ENCODE measurements at regions not wholly inside any gene's neighbourhood (a gene's known extent, or its start where the extent isn't known, plus 50 kb on each side); places are given as distances from the start of the nearest gene placed in this dataset.
"Not testable (repeated sequence)": the region's sequence is repeated elsewhere in the genome, so short reads cannot be mapped to it uniquely, and the experiment has no call there.

- DNase-seq (ENCODE audit: low spot score) (no peak), FAIRE-seq (no peak)
Observed at GRCh38 chr5:63217422-63217821, 638.8 kb downstream of the LRRC70 start.

DNA sequence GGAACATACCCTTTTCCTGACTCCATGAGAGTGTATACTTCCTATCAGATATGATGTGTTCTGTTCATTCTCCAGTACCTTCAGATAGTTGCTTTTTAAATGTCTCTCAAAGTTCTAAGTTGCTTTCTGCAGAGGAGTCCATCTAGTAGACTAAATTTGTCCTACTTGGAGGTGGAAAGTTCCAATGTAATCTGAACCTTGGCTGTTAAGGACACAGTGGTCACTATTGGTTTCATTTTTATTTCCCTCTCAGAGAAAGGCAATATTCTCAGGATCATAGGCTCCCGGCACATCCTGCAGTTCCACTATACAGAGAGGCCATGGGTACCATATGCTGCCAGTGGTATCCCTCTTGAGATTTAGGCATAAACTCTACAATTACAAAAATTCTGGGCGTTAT is 634.6 kb downstream of the LRRC70 start:
- FAIRE-seq (no peak), DNase-seq (ENCODE audit: low spot score) (no peak)

DNA sequence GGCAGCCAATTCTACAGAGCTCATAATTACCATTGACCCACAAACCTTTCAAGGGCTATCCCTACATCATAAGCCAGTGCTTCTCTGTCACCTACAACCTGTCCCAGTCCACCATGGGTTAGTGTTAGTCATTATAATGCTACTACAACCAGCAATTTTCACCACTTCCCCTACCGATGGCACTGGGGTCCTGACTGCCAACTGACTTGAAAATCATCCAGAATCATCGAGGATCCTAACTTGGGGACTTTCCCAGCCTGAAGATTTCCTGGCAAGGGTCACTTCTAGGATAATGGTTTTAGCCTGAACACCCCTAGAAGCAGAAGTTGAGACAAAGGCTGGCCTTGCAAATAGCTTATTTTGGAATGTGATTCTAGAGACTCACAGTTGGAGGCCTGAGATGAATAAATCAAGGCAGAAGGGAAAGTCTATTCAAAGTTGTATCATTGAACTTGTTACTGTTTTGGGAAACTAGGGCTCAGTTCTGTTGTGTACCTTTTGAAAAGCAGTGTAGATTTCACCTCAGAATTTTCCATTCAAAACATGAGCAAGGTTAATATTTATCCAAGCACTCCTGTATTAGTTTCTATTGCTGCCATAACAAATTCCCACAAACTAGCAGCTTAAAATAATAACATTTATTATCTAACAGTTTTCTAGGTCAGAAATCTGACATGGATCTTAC is 633.0 kb downstream of the LRRC70 start:
- FAIRE-seq (no peak), DNase-seq (ENCODE audit: low spot score) (no peak)

DNA sequence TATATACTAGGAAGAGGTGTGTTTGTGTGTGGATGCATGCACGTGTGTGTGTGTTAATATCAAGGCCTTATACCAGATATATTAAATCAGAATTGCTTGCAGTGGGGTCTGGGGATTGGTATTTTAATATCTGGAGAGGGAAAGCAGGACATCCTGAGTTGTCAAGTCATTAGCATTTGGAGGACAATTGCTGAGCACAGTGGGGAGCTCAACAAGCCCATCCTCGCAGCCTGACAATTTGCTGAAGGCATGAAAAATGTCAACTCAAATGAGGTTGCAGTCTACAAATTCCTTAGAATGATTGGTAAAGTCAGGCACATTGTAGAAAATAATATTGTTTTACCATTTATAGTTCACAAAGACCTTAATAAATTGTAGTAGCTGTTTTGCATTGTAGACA is 627.4 kb downstream of the LRRC70 start:
- FAIRE-seq (no peak), DNase-seq (ENCODE audit: low spot score) (no peak)

GRCh38 chr5:63201738-63202137 is 623.1 kb downstream of the LRRC70 start:
- no peak for DNase-seq (ENCODE audit: low spot score)
- no peak for FAIRE-seq

GRCh38 chr5:63194126-63194525 is 615.5 kb downstream of the LRRC70 start:
- FAIRE-seq (no peak), DNase-seq (ENCODE audit: low spot score) (no peak)

DNA sequence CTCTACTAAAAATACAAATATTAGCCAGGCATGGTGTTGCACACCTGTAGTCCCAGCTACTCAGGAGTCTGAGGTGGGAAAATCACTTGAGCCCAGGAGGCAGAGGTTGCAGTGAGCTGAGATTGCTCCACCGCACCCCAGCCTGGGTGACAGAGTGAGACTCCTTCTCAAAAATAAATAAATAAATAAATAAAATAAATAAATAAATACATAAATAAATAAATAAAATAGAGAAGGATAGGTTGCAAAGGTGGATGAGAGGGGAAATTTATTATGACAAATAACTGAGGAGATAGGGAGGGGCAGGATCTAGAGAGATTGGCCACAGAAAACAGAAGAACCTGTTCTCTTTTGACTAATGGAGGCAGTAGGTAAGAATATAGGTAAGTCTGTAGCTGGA is 601.6 kb downstream of the LRRC70 start:
- not testable (repeated sequence) for DNase-seq (ENCODE audit: low spot score); FAIRE-seq

DNA sequence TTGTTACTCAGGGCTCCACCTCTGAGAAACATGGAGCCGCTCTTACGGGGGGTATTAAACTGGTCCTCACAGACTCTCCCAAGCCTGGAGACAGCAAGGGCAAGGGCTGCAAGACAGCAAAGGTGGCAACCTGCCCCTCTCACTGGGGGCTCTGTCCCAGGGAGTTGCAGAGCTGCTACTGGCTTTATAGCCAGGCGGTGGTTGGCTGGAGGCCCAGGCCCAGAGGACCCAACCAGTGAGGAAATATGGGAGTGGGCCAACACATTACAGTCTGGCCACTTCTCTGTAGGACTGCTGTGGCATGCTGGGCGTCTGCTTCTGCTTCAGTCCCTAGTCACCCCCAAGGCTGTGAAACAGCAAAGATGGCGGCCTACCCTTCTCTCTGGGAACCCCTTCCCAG is 597.2 kb downstream of the LRRC70 start:
- no peak for FAIRE-seq
- DNase-seq (ENCODE audit: low spot score): no peak

DNA sequence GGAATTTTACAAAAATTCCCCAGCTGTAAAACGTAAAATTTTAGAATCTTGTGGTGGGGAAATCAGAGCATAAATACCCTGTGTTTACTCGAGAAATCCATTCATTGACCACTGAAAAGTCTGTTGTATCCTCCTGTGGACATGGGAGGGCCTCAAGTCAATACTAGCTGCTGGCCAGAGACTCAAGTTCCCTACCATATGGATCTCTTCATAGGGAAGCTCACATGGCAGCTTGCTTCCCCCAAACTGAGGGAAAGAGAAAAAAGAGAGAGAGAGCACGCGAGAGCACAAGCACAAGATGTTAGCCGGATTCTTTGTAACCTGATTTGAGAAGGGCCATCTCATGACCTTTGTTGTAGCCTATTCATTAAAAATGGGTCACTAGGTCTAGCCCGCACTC is 591.9 kb downstream of the LRRC70 start:
- DNase-seq (ENCODE audit: low spot score) (no peak), FAIRE-seq (no peak)

DNA sequence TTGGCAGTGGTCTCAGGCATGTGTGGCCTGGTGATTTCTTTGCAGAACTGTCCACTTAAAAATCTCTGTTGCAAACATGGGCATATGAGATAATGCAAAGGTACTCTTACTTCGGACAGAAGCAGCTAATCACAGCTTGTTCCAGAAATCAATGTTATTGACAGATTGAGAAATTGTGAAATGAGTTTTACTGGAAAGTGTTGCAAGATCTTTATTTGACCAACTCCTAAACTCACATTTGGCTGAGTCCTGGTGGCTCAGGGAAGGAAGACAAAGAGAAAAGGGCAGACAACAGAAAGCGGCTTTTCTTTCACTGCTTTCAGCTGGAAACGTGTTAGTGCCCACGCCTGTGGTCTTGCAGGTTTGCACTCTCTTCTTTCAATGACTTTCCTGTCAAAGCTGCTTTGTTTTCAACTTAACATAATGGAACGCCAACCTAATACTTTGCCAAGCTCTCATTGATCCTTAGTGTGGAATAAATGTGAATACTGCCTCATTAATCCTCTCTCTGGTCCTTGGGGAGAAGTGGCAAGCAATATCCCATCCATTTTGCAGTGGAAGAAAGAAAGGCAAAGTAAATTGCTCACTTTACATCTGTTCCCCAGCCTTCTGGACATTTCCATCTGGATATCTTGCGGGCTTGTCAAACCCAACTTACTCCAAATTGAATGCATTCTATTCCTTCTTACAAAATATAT is 586.4 kb downstream of the LRRC70 start:
- FAIRE-seq: no peak
- no peak for DNase-seq (ENCODE audit: low spot score)

DNA sequence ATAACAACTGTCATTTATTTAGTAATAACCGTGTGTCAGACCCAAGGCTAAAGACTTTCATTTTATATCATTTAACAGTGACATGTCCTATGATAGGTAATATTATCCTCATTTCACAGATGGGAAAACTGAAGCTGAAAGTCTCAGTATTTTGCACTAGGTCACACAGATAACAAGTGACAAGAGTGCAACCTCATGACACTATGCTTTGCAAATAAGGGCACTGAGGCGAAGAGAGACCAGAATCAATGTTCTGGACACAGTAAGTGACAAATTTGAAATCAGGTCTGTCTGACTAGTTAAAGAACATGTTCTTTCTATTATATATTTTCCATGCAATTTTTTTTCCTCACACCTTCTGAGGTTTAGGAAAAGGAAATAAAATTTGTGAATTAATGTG is 585.7 kb downstream of the LRRC70 start:
- FAIRE-seq (no peak), DNase-seq (ENCODE audit: low spot score) (no peak)

DNA sequence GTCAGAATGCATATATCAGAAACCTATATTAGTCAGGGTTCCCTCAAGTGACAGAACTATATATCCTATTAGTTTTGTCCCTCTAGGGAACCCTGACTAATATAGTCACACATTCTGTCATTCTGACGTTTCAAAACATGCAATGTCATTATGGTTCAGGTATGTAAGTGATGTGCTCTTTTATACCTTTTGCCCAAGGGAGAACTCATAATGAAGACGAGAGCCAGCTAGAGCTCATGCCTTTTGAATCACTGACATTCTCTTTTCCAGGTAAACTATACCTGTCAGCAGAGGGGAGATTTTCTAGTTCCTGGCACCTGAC is 576.7 kb downstream of the LRRC70 start:
- FAIRE-seq (no peak), DNase-seq (ENCODE audit: low spot score) (no peak)

DNA sequence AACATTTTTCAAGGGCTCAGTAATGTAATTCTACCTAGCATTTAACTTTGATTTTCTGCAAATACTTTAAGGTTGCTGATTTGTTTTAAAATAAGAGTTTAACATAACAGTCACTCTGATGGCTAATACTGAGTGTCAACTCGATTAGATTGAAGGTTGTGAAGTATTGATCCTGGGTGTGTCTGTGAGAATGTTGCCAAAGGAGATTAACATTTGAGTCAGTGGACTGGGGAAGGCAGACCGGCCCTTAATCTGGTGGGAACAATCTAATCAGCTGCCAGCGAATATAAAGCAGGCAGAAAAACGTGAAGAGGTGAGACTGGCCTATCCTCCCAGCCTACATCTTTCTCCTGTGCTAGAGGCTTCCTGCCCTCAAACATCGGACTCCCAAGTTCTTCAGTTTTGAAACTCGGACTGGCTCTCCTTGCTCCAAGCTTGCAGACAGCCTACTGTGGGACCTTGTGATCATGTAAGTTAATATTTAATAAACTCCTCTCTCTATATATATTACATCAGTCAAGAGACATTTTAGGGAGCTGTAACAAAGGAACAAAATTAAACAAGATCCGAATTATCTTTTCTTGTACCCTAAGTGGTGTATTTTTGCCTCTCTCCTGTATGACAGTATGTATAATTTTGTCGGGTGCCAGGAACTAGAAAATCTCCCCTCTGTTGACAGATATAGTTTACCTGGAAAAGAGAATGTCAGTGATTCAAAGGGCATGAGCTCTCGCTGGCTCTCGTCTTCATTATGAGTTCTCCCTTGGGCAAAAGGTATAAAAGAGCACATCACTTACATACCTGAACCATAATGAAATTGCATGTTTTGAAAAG is 576.1 kb downstream of the LRRC70 start:
- no peak for FAIRE-seq
- no peak for DNase-seq (ENCODE audit: low spot score)

DNA sequence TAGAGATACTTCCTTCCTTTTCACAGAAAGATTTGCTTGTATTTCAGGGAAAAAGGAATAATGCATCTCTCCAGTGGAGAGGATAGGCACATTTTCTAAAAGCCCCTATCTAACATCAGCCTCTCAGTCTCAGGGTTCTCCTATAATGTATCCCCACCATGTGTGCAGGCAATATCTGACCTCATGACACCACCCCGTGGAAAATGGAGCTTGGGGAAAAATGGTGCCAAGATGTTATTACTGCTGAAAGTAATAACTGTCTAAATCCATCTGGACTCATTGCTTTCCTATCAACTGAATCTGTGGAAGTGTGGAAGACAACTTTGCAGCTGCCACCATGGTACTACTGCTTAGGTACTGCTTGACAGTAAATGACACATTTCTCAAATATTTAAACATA is 574.3 kb downstream of the LRRC70 start:
- FAIRE-seq: no peak

GRCh38 chr5:63145167-63145566 is 566.5 kb downstream of the LRRC70 start:
- DNase-seq (ENCODE audit: low spot score): no peak
- FAIRE-seq: no peak

More for the DNA sequence above, 574.3 kb downstream of the LRRC70 start:
- DNase-seq (ENCODE audit: low spot score): no peak

GRCh38 chr5:63141591-63141990 is 563.0 kb downstream of the LRRC70 start:
- no peak for DNase-seq (ENCODE audit: low spot score)
- no peak for FAIRE-seq

DNA sequence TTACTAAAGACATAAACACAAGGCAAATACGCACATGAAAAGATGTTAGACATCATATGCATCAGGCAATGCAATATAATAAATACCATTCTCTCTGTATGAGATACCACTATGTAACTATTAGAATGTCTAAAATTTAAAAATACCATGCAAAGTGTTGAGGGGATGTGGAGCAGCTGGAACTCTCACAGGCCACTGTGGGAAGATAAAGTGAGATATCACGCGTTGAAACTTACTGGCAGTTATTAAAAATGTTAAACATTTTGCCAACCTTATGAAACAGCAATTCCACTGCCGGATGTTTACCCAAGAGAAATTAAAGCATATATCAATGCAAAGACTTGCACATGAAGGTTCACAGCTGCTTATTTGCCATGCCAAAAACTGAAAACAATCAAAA is 556.7 kb downstream of the LRRC70 start:
- DNase-seq (ENCODE audit: low spot score): no peak

GRCh38 chr5:63131626-63132285 is 553.1 kb downstream of the LRRC70 start:
- FAIRE-seq: no peak
- DNase-seq (ENCODE audit: low spot score): peak; percentile 71

More for the DNA sequence above, 556.7 kb downstream of the LRRC70 start:
- FAIRE-seq: no peak

DNA sequence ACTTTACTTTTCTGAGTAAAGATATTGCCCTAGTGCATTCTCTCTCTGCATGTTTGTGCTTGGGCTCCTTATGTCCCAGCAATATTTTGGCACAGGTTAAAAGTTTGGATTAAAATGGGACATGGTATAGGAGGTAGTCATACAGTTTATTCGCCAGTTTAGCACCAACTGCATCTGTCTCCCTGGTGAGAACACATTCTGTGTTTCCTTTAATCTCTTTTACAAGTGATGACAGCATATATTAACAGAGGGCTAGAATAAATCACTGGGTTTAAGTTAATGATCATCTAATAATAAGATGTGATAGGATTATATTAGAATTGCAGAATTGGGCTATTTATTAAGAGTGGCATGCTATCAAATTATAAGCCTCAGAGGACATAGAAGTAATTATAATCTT is 550.1 kb downstream of the LRRC70 start:
- FAIRE-seq (no peak), DNase-seq (ENCODE audit: low spot score) (no peak)

DNA sequence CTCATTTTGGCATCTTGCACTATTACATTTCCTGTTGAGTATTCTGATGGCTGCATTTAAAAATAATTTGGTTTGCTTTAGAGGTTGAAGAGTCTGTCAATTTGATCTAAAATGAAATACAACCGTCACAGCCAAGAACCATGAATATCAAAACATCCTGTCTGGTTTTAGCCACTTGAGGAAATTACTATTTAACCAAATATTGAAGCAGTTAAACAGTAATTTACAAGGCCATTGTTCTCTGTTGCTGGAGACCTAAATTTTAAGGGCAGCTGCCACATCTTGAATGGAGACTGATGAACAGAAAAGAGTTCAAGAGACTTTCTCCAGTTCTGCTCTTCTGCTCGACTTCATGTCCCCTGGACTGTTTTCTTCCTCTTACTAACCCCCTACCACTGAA is 549.4 kb downstream of the LRRC70 start:
- peak; percentile 3 for DNase-seq (ENCODE audit: low spot score)
- FAIRE-seq: no peak

DNA sequence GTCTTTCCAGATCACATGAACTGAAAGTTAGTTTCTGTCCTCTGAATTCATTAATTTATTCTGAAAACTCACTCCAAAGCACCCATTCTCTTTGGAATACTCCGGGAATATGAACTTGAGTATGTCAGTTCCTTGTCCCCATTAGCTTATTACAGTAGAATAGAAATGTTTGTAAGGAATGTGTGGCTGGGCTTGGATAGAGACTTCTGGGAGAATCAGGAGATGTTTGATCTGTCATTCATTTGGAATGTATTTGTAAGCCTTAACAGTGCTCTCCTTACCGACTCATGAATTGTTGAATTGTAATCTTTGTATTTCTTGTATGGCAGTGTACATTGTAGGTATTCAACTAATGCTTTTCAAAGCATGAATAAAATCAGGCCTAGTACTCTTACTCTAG is 548.4 kb downstream of the LRRC70 start:
- DNase-seq (ENCODE audit: low spot score) (peak; percentile 52), FAIRE-seq (no peak)

DNA sequence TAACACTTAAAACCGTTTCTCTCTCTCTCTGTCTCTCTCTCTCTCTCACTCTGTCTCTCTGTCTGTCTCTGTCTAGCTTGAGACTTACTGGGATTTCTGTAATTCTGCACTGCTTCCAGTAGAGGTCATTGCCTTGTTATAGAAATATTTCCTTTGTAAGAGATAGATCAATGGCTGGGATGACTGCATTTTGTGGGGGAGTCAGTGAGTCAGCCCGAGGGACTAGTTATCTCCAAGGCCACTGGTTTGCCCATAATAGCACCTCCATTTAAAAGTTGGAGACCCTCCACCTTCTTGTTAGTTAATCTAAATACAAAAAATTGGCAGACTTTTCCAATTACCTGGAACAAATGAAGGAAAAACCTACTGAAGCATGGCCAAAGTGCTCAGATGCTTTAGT is 547.2 kb downstream of the LRRC70 start:
- FAIRE-seq (no peak), DNase-seq (ENCODE audit: low spot score) (peak; percentile 29)
